ENCODE measurements at regions not wholly inside any gene's neighbourhood (a gene's known extent, or its start where the extent isn't known, plus 50 kb on each side); places are given as distances from the start of the nearest gene placed in this dataset.

DNA sequence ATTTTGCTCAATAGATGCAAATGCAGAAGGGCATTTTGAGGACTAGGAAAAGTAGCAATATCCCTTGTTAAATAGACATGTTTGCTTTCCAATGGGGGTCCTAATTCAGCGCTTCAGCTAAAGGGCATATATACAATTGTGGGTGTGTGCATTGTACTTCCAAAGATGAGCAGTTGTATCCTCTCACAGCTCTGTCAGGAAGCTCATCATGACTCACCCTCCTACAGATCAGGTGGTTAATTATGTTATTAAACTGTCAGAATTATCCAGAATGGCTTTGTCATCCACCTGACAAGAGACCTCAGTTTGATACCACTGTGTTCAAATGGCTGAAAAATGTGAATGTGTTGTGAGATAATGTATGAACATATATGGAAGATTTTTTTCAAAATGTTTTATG, 252.2 kb upstream of the MTNR1B start:
- Mint-ChIP-seq H3K27me3 (ENCODE audit: insufficient read depth, unreplicated experiment) (peaks cover 5% of the 10 kb centered on the region), H3K4me3 (ENCODE audit: unreplicated experiment) (no peak overlapping the region), H3K9me3 (ENCODE audit: unreplicated experiment) (no peaks in the 10 kb centered on the region), H3K36me3 (ENCODE audit: insufficient read depth, unreplicated experiment) (no peaks in the 10 kb centered on the region), H3K4me1 (ENCODE audit: low read depth, unreplicated experiment) (no peaks in the 10 kb centered on the region), H3K27ac (ENCODE audit: unreplicated experiment) (no peak overlapping the region)
- POLR2A ChIA-PET = no interaction called here
- Histone ChIP-seq H3K4me3 (ENCODE audit: low read depth, low read length) (no peak overlapping the region), H3K36me3 (ENCODE audit: control insufficient read depth, insufficient read depth, low read length) (no peaks in the 10 kb centered on the region), H3K4me1 (no peaks in the 10 kb centered on the region), H3K27me3 (replicated peaks; ENCODE audit: control insufficient read depth, insufficient read depth, low read length) (no peaks in the 10 kb centered on the region), H3K9me3 (no peaks in the 10 kb centered on the region)
- no peak for DNase-seq
- TF ChIP-seq CTCF (IDR thresholded peaks at IDR 0.05; ENCODE audit: insufficient read depth in 1 of 2, low read depth in 1 of 2, low read length in 1 of 2, severe bottlenecking in 1 of 2, unreplicated experiment in 1 of 2) = no peak
- CTCF ChIA-PET = no interaction called here
- no TSS peak for BruUV-seq (replicated peaks)
- intact Hi-C loops (cut with micrococcal nuclease; ENCODE audit: unreplicated experiment) = no loop called here

DNA sequence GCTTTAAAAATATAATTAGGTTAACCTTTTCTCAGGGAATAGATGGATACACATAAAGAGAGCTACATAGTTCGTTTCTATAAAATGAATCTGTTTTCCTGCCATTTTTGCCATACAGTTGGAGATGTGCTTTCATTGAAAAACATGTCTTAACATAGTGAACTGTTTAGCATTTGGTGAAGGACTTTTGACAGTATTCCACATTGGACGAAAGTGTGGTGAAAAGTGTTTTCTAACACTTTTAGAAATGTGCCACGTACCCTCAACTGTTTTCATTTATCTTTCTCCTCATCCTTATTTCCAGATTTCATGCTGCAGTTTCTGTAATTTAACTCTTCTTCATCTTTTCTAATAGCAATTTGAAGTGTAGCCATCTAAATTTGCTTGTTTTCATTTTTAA, 249.1 kb upstream of the MTNR1B start:
- H3K27ac Mint-ChIP-seq (ENCODE audit: unreplicated experiment) = no peak overlapping the region
- ChIA-PET CTCF (no interaction called here), POLR2A (no interaction called here)
- TF ChIP-seq CTCF (IDR thresholded peaks at IDR 0.05; ENCODE audit: insufficient read depth in 1 of 2, low read depth in 1 of 2, low read length in 1 of 2, severe bottlenecking in 1 of 2, unreplicated experiment in 1 of 2) = no peak
- H3K9me3 ChIP-seq = no peaks in the 10 kb centered on the region; the same call in 1 of the 2 replicates
- H3K4me3 Mint-ChIP-seq (ENCODE audit: unreplicated experiment) = no peak overlapping the region
- H3K4me1 Mint-ChIP-seq (ENCODE audit: low read depth, unreplicated experiment) = no peaks in the 10 kb centered on the region
- BruUV-seq (replicated peaks) = no TSS peak
- intact Hi-C loops (cut with micrococcal nuclease; ENCODE audit: unreplicated experiment) = no loop called here
- H3K36me3 Mint-ChIP-seq (ENCODE audit: insufficient read depth, unreplicated experiment) = no peaks in the 10 kb centered on the region
- H3K27me3 Mint-ChIP-seq (ENCODE audit: insufficient read depth, unreplicated experiment) = peaks cover 6% of the 10 kb centered on the region
- no peaks in the 10 kb centered on the region for H3K36me3 ChIP-seq (ENCODE audit: control insufficient read depth, insufficient read depth, low read length)
- DNase-seq = no peak
- no peak overlapping the region for H3K4me3 ChIP-seq (ENCODE audit: low read depth, low read length)
- H3K4me1 ChIP-seq = no peaks in the 10 kb centered on the region
- H3K27me3 ChIP-seq (replicated peaks; ENCODE audit: control insufficient read depth, insufficient read depth, low read length) = no peaks in the 10 kb centered on the region
- H3K9me3 Mint-ChIP-seq (ENCODE audit: unreplicated experiment) = no peaks in the 10 kb centered on the region

GRCh38 chr11:92725352-92725751, 244.1 kb upstream of the MTNR1B start:
- POLR2A ChIA-PET = no interaction called here
- intact Hi-C loops (cut with micrococcal nuclease; ENCODE audit: unreplicated experiment) = no loop called here
- peaks cover 17% of the 10 kb centered on the region for H3K27me3 Mint-ChIP-seq (ENCODE audit: insufficient read depth, unreplicated experiment)

More at GRCh38 chr11:92725352-92725751, 244.1 kb upstream of the MTNR1B start:
- Histone ChIP-seq H3K9me3 (no peaks in the 10 kb centered on the region; the same call in 1 of the 2 replicates), H3K4me3 (ENCODE audit: low read depth, low read length) (no peak overlapping the region), H3K36me3 (ENCODE audit: control insufficient read depth, insufficient read depth, low read length) (no peaks in the 10 kb centered on the region), H3K4me1 (no peaks in the 10 kb centered on the region), H3K27me3 (replicated peaks; ENCODE audit: control insufficient read depth, insufficient read depth, low read length) (no peaks in the 10 kb centered on the region)
- Mint-ChIP-seq H3K4me1 (ENCODE audit: low read depth, unreplicated experiment) (no peaks in the 10 kb centered on the region), H3K9me3 (ENCODE audit: unreplicated experiment) (no peaks in the 10 kb centered on the region), H3K27ac (ENCODE audit: unreplicated experiment) (no peak overlapping the region), H3K36me3 (ENCODE audit: insufficient read depth, unreplicated experiment) (no peaks in the 10 kb centered on the region), H3K4me3 (ENCODE audit: unreplicated experiment) (no peak overlapping the region)
- BruUV-seq (replicated peaks) = no TSS peak
- no peak for TF ChIP-seq CTCF (IDR thresholded peaks at IDR 0.05; ENCODE audit: insufficient read depth in 1 of 2, low read depth in 1 of 2, low read length in 1 of 2, severe bottlenecking in 1 of 2, unreplicated experiment in 1 of 2)
- no peak for DNase-seq
- CTCF ChIA-PET = no interaction called here

Data from Caco-2 (cell line).